Neural progenitor cell (in vitro differentiated cells): ENCODE measurements at regions not wholly inside any gene's neighbourhood (a gene's known extent, or its start where the extent isn't known, plus 50 kb on each side); places are given as distances from the start of the nearest gene placed in this dataset.
"Not testable (repeated sequence)": the region's sequence is repeated elsewhere in the genome, so short reads cannot be mapped to it uniquely, and the experiment has no call there.

Source experiments
- CTCF ChIP-seq: fragments of 200-600 bp; sonication (generic); IDR thresholded peaks from 2 replicates; pipeline ENCODE4 v1.5.1; 2017; ENCODE audit warnings: antibody characterized with exemption, mild to moderate bottlenecking
- EZH2 ChIP-seq: fragments of 200-600 bp; sonication (generic); IDR thresholded peaks from 2 replicates; pipeline ENCODE4 v1.6.1; 2017; ENCODE audit warnings: antibody characterized with exemption, mild to moderate bottlenecking, moderate library complexity

GRCh38 chr10:38603681-38604080 is 509.5 kb downstream of the ZNF37A start:
- TF ChIP-seq CTCF, EZH2: not testable (repeated sequence)
